Stomach (tissue), 8 donors: ENCODE measurements at regions not wholly inside any gene's neighbourhood (a gene's known extent, or its start where the extent isn't known, plus 50 kb on each side); places are given as distances from the start of the nearest gene placed in this dataset.

Experiments used
- DNase-seq, 2 donors: peaks; one replicate each; pipeline versions ENCODE4 v3.0.0 to v3.0.0-alpha.2; 2013 to 2019
- H3K27ac ChIP-seq, 5 donors: fragments of 200-600 bp in 4 of 5; sonication (generic) in 4 of 5; one replicate each; pipeline ENCODE4 v1.5.1; 2013 to 2019; ENCODE audit warnings: mild to moderate bottlenecking in 1 of 5, moderate library complexity in 1 of 5
- H3K27me3 ChIP-seq, 3 donors: fragments of 200-600 bp; sonication (generic); one replicate each; pipeline ENCODE4 v1.5.1; 2017 to 2019; ENCODE audit warnings: mixed run types in 1 of 3
- H3K36me3 ChIP-seq, 4 donors: fragments of 200-600 bp; sonication (generic); 1 replicate in 3 of 4; 2 replicates in 1 of 4; pipeline ENCODE4 v1.5.1; 2016 to 2019
- H3K4me1 ChIP-seq, 4 donors: fragments of 200-600 bp; sonication (generic); one replicate each; pipeline ENCODE4 v1.5.1; 2016 to 2019
- H3K4me3 ChIP-seq, 4 donors: fragments of 200-600 bp; sonication (generic) in 3 of 4; one replicate each; pipeline ENCODE4 v1.5.1; 2016 to 2019; ENCODE audit warnings: mild to moderate bottlenecking in 1 of 4
- H3K9me3 ChIP-seq, 4 donors: fragments of 200-600 bp; sonication (generic); one replicate each; pipeline ENCODE4 v1.5.1; 2016 to 2019
- CTCF ChIP-seq, 7 experiments: fragments of 450-650 bp in 4 of 7; fragments of 200-600 bp in 3 of 7; sonication (generic) in 3 of 7; IDR thresholded peaks; one replicate each; pipeline ENCODE4 v1.5.1; 2016 to 2019; ENCODE audit warnings: antibody characterized with exemption in 7 of 7, control low read depth in 2 of 7, mild to moderate bottlenecking in 1 of 7
- EP300 ChIP-seq: sonication (generic); formaldehyde crosslinking; IDR thresholded peaks from one replicate; pipeline ENCODE4 v1.6.1; 2017; ENCODE audit warnings: antibody characterized with exemption
- POLR2A ChIP-seq, 4 donors: fragments of 450-650 bp; IDR thresholded peaks; one replicate each; pipeline ENCODE4 v1.6.1; 2016; ENCODE audit warnings: antibody characterized with exemption in 4 of 4, control low read depth in 2 of 4, mild to moderate bottlenecking in 1 of 4, moderate library complexity in 1 of 4
- POLR2AphosphoS5 ChIP-seq, 3 donors: sonication (generic); formaldehyde crosslinking; IDR thresholded peaks; one replicate each; pipeline ENCODE4 v1.6.1; 2016; ENCODE audit warnings: antibody characterized with exemption in 3 of 3
- WGBS, 5 donors: extraction: QIAGEN DNeasy Blood & Tissue Kit in 3 of 5; methylation state at CpG; one replicate each; pipeline versions ENCODE4 v1.1.5 to v1.1.7; 2013 to 2018; 5-methylcytosine and 5-hydroxymethylcytosine counted together
- intact Hi-C: fragments of 100-400 bp; cut with DNase I; formaldehyde crosslinking; loops from one replicate; pipeline ENCODE4 v1.15.1; 2023; ENCODE audit warnings: low total_unique reads
- donor health status: healthy with polysubstance abuse.
- donor health status: Bipolar disorder and iron deficiency.
- donor health status: healthy.

- Histone ChIP-seq H3K9me3 (peaks cover 0 to 15% (median 11%) of the 10 kb centered on the region in 4 donors), H3K4me1 (no peaks in the 10 kb centered on the region), H3K27me3 (no peaks in the 10 kb centered on the region), H3K4me3 (no peak overlapping the region), H3K36me3 (no peaks in the 10 kb centered on the region), H3K27ac (no peak overlapping the region)
- no peak for DNase-seq
- TF ChIP-seq CTCF (IDR thresholded peaks at IDR 0.05) (no peak), POLR2A (IDR thresholded peaks at IDR 0.05) (no peak), POLR2AphosphoS5 (IDR thresholded peaks at IDR 0.05) (no peak), EP300 (no peak)
- 74 to 83% (median 77%) methylated on average over 10 of the region's 10 CpGs for WGBS, 5 donors
- intact Hi-C loops = no loop called here
Observed at GRCh38 chr19:31023038-31023437, 326.2 kb downstream of the TSHZ3 start.

- DNase-seq = no peak
- Histone ChIP-seq H3K27ac (no peak overlapping the region), H3K27me3 (no peaks in the 10 kb centered on the region), H3K36me3 (no peaks in the 10 kb centered on the region), H3K4me1 (no peaks in the 10 kb centered on the region), H3K9me3 (peaks cover 0 to 6% (median 3%) of the 10 kb centered on the region in 4 donors), H3K4me3 (no peak overlapping the region)
- 73 to 79% (median 76%) methylated on average over 5 of the region's 5 CpGs for whole genome bisulfite sequencing, 5 donors
- intact Hi-C loops = no loop called here
- no peak for TF ChIP-seq EP300
- no peak for TF ChIP-seq POLR2AphosphoS5 (IDR thresholded peaks at IDR 0.05)
- no peak for TF ChIP-seq POLR2A (IDR thresholded peaks at IDR 0.05)
- no peak for TF ChIP-seq CTCF (IDR thresholded peaks at IDR 0.05)
Observed at GRCh38 chr19:31018936-31019335, 330.3 kb downstream of the TSHZ3 start.

DNA sequence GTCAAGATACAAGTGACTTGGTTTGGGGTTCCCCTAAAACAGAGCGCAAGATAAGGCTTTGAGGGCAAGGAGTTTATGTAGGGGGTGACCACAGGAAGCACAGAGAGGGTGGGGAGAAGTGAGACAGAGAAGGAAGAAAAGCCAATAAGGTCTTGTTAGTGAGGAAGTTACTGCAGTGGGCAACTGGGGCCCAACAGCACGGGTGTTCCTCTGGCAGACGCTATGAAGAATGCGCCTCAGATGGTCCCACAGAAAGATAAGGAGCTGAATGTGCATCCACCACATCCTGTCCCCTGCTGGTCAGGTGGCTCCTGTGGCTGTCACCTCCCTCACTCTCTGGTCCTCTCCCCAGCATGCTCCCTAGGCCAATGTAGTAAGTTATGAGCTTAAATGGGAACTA, 333.5 kb downstream of the TSHZ3 start:
- no peak for DNase-seq
- Histone ChIP-seq H3K27me3 (no peaks in the 10 kb centered on the region), H3K4me1 (no peaks in the 10 kb centered on the region), H3K36me3 (no peaks in the 10 kb centered on the region), H3K27ac (no peak overlapping the region), H3K4me3 (no peak overlapping the region), H3K9me3 (peaks cover 0 to 6% (median 0%) of the 10 kb centered on the region in 4 donors)
- TF ChIP-seq POLR2A (IDR thresholded peaks at IDR 0.05) (no peak), CTCF (IDR thresholded peaks at IDR 0.05) (no peak), POLR2AphosphoS5 (IDR thresholded peaks at IDR 0.05) (no peak), EP300 (no peak)
- WGBS, 5 donors = 61 to 78% (median 74%) methylated on average over 4 of the region's 4 CpGs
- intact Hi-C loops = no loop called here

DNA sequence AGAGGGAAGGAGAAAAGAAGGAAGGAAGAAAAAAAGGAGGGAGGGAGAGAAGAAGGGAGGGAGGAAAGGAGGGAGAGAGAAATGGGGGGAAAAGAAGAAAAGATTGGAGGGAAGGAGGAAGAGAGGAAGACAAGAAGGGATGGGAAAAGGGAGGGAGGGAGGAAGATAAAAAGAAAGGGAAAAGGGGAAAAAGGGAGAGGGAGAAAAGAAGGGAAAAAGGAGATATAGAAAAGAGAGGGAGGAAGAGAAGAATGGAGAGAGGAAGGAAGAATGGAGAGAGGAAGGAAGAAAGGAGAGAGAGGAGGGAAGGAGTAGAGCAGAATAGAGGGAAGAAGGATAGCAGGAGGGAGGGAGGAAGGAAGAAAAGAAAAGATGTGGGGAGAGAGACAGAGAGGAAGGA, 334.6 kb downstream of the TSHZ3 start:
- Histone ChIP-seq H3K27me3 (no peaks in the 10 kb centered on the region), H3K4me3 (no peak overlapping the region), H3K27ac (no peak overlapping the region), H3K9me3 (no peaks in the 10 kb centered on the region), H3K36me3 (no peaks in the 10 kb centered on the region), H3K4me1 (no peaks in the 10 kb centered on the region)
- no peak for TF ChIP-seq POLR2AphosphoS5 (IDR thresholded peaks at IDR 0.05)
- no peak for TF ChIP-seq EP300
- no peak for TF ChIP-seq POLR2A (IDR thresholded peaks at IDR 0.05)
- no peak for TF ChIP-seq CTCF (IDR thresholded peaks at IDR 0.05)
- intact Hi-C loops = no loop called here
- no peak for DNase-seq
